Activated B cell treated with CpG ODN at 0.5 μM for 24 hours (primary cell): ENCODE measurements at regions not wholly inside any gene's neighbourhood (a gene's known extent, or its start where the extent isn't known, plus 50 kb on each side); places are given as distances from the start of the nearest gene placed in this dataset.

ENCODE experiments used
- ATAC-seq: fragments of 200-7000 bp; cut with Tn5 transposase; one replicate; pipeline ENCODE4 v1.10.0; 2021; ENCODE audit warnings: low read depth, mild to moderate bottlenecking, moderate library complexity
- CTCF ChIA-PET: fragments of 350-600 bp; sonication (Branson Sonifier 250); formaldehyde crosslinking; loops from one replicate; lab custom pipeline; 2021; ENCODE audit warnings: antibody characterized with exemption; lab: Charles Lee
- POLR2A ChIA-PET: fragments of 350-600 bp; sonication (Branson Sonifier 250); formaldehyde crosslinking; loops from one replicate; lab custom pipeline; 2021; ENCODE audit warnings: antibody characterized with exemption; lab: Charles Lee
- DNase-seq: peaks from one replicate; pipeline ENCODE4 v3.0.0; 2022
- H3K27ac Mint-ChIP-seq: one replicate; pipeline ENCODE4 v1.8.0; 2020; ENCODE audit warnings: mixed read lengths
- H3K27me3 Mint-ChIP-seq: one replicate; pipeline ENCODE4 v1.8.0; 2021; ENCODE audit warnings: mixed read lengths
- H3K36me3 Mint-ChIP-seq: one replicate; pipeline ENCODE4 v1.8.0; 2021; ENCODE audit warnings: low read depth, mixed read lengths
- H3K4me1 Mint-ChIP-seq: one replicate; pipeline ENCODE4 v1.8.0; 2021; ENCODE audit warnings: mixed read lengths
- H3K4me3 Mint-ChIP-seq: one replicate; pipeline ENCODE4 v1.8.0; 2020; ENCODE audit warnings: mild to moderate bottlenecking, mixed read lengths
- H3K9me3 Mint-ChIP-seq: one replicate; pipeline ENCODE4 v1.8.0; 2020; ENCODE audit warnings: mixed read lengths
- CTCF ChIP-seq: fragments of 200-600 bp; IDR thresholded peaks from one replicate; pipeline ENCODE4 v1.8.0; 2022; ENCODE audit warnings: antibody characterized with exemption, mild to moderate bottlenecking
- intact Hi-C: fragments of 100-400 bp; cut with micrococcal nuclease; formaldehyde crosslinking; loops from one replicate; pipeline ENCODE4 v1.15.1; 2024

DNA sequence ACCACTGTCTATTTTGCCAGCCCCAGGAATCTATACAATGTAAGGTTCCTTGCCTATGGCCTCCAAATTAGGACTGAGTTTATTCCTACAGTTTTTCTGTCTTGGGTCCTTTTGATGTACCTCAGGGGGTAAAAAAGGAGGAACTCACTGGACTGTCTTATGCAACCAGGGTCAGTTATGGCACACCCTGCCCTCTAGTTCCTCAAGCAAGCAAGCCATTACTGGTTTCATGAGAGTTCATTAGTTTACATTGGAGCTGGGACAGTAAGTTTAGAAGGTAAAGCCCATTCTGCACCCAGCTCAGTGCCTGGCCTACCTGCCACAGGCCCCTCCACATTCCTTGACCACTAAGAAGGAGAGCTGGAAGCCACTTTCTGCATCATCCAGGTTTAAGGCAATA is 68.7 kb upstream of the WIPF1 start:
- CTCF ChIA-PET: no interaction called here
- no peak for TF ChIP-seq CTCF
- no peak for DNase-seq
- intact Hi-C loops: no loop called here
- no peaks in the 10 kb centered on the region for H3K36me3 Mint-ChIP-seq
- no peaks in the 10 kb centered on the region for H3K27me3 Mint-ChIP-seq
- no peak for ATAC-seq
- no peak overlapping the region for H3K4me3 Mint-ChIP-seq
- POLR2A ChIA-PET: no interaction called here
- peaks cover 3% of the 10 kb centered on the region for H3K9me3 Mint-ChIP-seq
- H3K4me1 Mint-ChIP-seq: peaks cover 25% of the 10 kb centered on the region
- H3K27ac Mint-ChIP-seq: no peak overlapping the region

GRCh38 chr2:174664084-174664759 is 66.6 kb upstream of the WIPF1 start:
- H3K4me3 Mint-ChIP-seq: no peak overlapping the region
- H3K27ac Mint-ChIP-seq: no peak overlapping the region
- intact Hi-C loops: no loop called here
- DNase-seq (no peak), ATAC-seq (no peak)
- H3K9me3 Mint-ChIP-seq: no peaks in the 10 kb centered on the region
- POLR2A ChIA-PET: interaction anchor here (0.8 kb wide), 1 partner anchor 35 kb away, joined by 3 read pairs; no protein-coding TSS in a partner anchor
- TF ChIP-seq CTCF: no peak
- CTCF ChIA-PET: interaction anchor here (1.1 kb wide), 1 partner anchor 41 kb away, joined by 3 read pairs; no protein-coding TSS in a partner anchor
- peaks cover 25% of the 10 kb centered on the region for H3K4me1 Mint-ChIP-seq
- H3K36me3 Mint-ChIP-seq: no peaks in the 10 kb centered on the region
- H3K27me3 Mint-ChIP-seq: no peaks in the 10 kb centered on the region

DNA sequence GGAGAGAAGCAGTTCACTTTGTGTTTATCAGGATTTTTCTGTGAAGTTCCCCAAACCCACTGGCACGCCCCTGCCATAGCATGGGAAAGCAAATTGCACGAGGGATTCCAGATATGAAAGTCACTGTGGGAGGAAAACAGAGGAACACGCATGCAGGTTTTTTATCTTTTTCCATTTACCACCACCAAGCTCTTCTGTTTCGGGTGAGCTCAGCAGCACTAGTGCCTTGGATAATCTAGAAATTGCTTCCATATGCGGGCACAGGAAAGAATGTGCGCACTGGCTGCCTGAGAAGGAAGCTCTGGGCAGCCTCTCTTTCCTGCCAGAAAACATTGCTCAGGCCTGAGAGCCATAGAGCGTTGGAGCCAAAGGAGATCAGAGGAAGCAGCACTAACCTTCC is 65.9 kb upstream of the WIPF1 start:
- no peak for TF ChIP-seq CTCF
- Mint-ChIP-seq H3K27ac (no peak overlapping the region), H3K4me1 (peaks cover 25% of the 10 kb centered on the region), H3K36me3 (no peaks in the 10 kb centered on the region), H3K4me3 (no peak overlapping the region), H3K27me3 (no peaks in the 10 kb centered on the region), H3K9me3 (no peaks in the 10 kb centered on the region)
- POLR2A ChIA-PET: interaction anchor here (0.8 kb wide), 1 partner anchor 36 kb away, joined by 3 read pairs; no protein-coding TSS in a partner anchor
- intact Hi-C loops: loop anchor here (2.0 kb wide), 1 partner anchor 29 kb away; no protein-coding TSS in a partner anchor
- DNase-seq: no peak
- ATAC-seq: no peak
- CTCF ChIA-PET: interaction anchor here (1.1 kb wide), 1 partner anchor 40 kb away, joined by 3 read pairs; no protein-coding TSS in a partner anchor

DNA sequence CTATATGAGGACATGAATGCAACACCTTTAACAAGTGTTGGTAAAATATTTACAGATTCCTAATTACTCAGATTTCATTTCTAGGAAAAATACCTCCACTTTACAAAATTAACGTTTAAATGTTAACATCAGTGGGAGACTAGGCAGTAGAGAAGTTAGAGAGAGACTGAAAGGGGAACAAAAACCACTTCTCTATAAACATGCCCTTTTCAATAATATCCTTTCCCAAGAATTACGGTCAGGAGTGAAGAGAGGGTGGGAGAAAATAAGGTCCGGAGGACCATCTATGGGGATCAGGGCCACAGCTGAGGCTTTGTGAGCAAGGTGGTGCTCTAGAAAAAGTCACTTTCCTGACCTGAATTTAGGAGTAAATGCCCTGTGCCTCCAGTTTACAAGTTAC is 65.3 kb upstream of the WIPF1 start:
- Mint-ChIP-seq H3K27ac (peak overlapping the region; percentile 38), H3K36me3 (no peaks in the 10 kb centered on the region), H3K4me1 (peaks cover 25% of the 10 kb centered on the region), H3K27me3 (no peaks in the 10 kb centered on the region), H3K9me3 (no peaks in the 10 kb centered on the region), H3K4me3 (peak overlapping the region; percentile 33)
- DNase-seq (no peak), ATAC-seq (no peak)
- intact Hi-C loops: loop anchor here (2.0 kb wide), 1 partner anchor 28 kb away; no protein-coding TSS in a partner anchor
- ChIA-PET CTCF (interaction anchor here (1.1 kb wide), 1 partner anchor 40 kb away, joined by 3 read pairs; no protein-coding TSS in a partner anchor), POLR2A (no interaction called here)
- no peak for TF ChIP-seq CTCF

GRCh38 chr2:174662459-174662858 is 64.9 kb upstream of the WIPF1 start:
- H3K9me3 Mint-ChIP-seq: no peaks in the 10 kb centered on the region
- intact Hi-C loops: loop anchor here (2.0 kb wide), 1 partner anchor 28 kb away; no protein-coding TSS in a partner anchor
- CTCF ChIA-PET: no interaction called here
- H3K4me3 Mint-ChIP-seq: no peak overlapping the region
- no peak overlapping the region for H3K27ac Mint-ChIP-seq
- H3K36me3 Mint-ChIP-seq: no peaks in the 10 kb centered on the region
- peaks cover 25% of the 10 kb centered on the region for H3K4me1 Mint-ChIP-seq
- DNase-seq (no peak), ATAC-seq (no peak)
- TF ChIP-seq CTCF: no peak
- H3K27me3 Mint-ChIP-seq: no peaks in the 10 kb centered on the region
- POLR2A ChIA-PET: no interaction called here
